ENCODE measurements at regions not wholly inside any gene's neighbourhood (a gene's known extent, or its start where the extent isn't known, plus 50 kb on each side); places are given as distances from the start of the nearest gene placed in this dataset.
"Not testable (repeated sequence)": the region's sequence is repeated elsewhere in the genome, so short reads cannot be mapped to it uniquely, and the experiment has no call there.

GRCh38 chr13:54927538-54927937 lies 1898.9 kb downstream of the OLFM4 start:
- no peak for DNase-seq

- no peak for DNase-seq
Measured at GRCh38 chr13:54928071-54928470, 1899.5 kb downstream of the OLFM4 start.

- no peak for DNase-seq
Measured at GRCh38 chr13:54934121-54934520, 1905.5 kb downstream of the OLFM4 start.

- no peak for DNase-seq
Measured at GRCh38 chr13:54945973-54946372, 1917.4 kb downstream of the OLFM4 start.

- DNase-seq = no peak
Measured at GRCh38 chr13:54949735-54950134, 1921.1 kb downstream of the OLFM4 start.

GRCh38 chr13:54950546-54950945 lies 1921.9 kb downstream of the OLFM4 start:
- no peak for DNase-seq

- no peak for DNase-seq
Measured at GRCh38 chr13:54953786-54954185, 1925.2 kb downstream of the OLFM4 start.

GRCh38 chr13:54958781-54959180 lies 1930.2 kb downstream of the OLFM4 start:
- no peak for DNase-seq

GRCh38 chr13:54965881-54966280 lies 1937.3 kb downstream of the OLFM4 start:
- DNase-seq = no peak

GRCh38 chr13:54972838-54973237 lies 1944.2 kb downstream of the OLFM4 start:
- no peak for DNase-seq

- DNase-seq = no peak
Measured at GRCh38 chr13:54975676-54976075, 1947.1 kb downstream of the OLFM4 start.

- DNase-seq = no peak
Measured at GRCh38 chr13:54980651-54981050, 1952.0 kb downstream of the OLFM4 start.

GRCh38 chr13:54989418-54989817 lies 1960.8 kb downstream of the OLFM4 start:
- DNase-seq = no peak

GRCh38 chr13:54999399-54999907 lies 1970.8 kb downstream of the OLFM4 start:
- no peak for DNase-seq

- DNase-seq = no peak
Measured at GRCh38 chr13:55000043-55000442, 1971.4 kb downstream of the OLFM4 start.

GRCh38 chr13:55000844-55001243 lies 1972.2 kb downstream of the OLFM4 start:
- DNase-seq = no peak

GRCh38 chr13:55001881-55002280 lies 1973.3 kb downstream of the OLFM4 start:
- no peak for DNase-seq

- DNase-seq = no peak
Measured at GRCh38 chr13:55007681-55008080, 1979.1 kb downstream of the OLFM4 start.

- no peak for DNase-seq
Measured at GRCh38 chr13:55013051-55013450, 1984.4 kb downstream of the OLFM4 start.

GRCh38 chr13:55029280-55029679 lies 2000.7 kb downstream of the OLFM4 start:
- DNase-seq = no peak

- no peak for DNase-seq
Measured at GRCh38 chr13:55038230-55038629, 2009.6 kb downstream of the OLFM4 start.

GRCh38 chr13:55053891-55054550 lies 2025.4 kb downstream of the OLFM4 start:
- not testable (repeated sequence) for DNase-seq

GRCh38 chr13:55055666-55056065 lies 2027.1 kb downstream of the OLFM4 start:
- DNase-seq = not testable (repeated sequence)

- no peak for DNase-seq
Measured at GRCh38 chr13:55062662-55063061, 2034.0 kb downstream of the OLFM4 start.

GRCh38 chr13:55067946-55068345 lies 2039.3 kb downstream of the OLFM4 start:
- DNase-seq = no peak
